ENCODE measurements at regions not wholly inside any gene's neighbourhood (a gene's known extent, or its start where the extent isn't known, plus 50 kb on each side); places are given as distances from the start of the nearest gene placed in this dataset.
"Not testable (repeated sequence)": the region's sequence is repeated elsewhere in the genome, so short reads cannot be mapped to it uniquely, and the experiment has no call there.

- DNase-seq = no peak
- Histone ChIP-seq H3K27ac (no peak overlapping the region), H3K36me3 (no peaks in the 10 kb centered on the region), H3K4me3 (no peak overlapping the region), H3K9me3 (no peaks in the 10 kb centered on the region), H3K4me1 (no peaks in the 10 kb centered on the region), H3K27me3 (no peaks in the 10 kb centered on the region)
- intact Hi-C loops (cut with DNase I) = no loop called here
- 83 to 95% methylated on average over 1 to 4 of the region's 15 CpGs for WGBS, 2 donors
- TF ChIP-seq POLR2A (IDR thresholded peaks at IDR 0.05) (no peak), CTCF (IDR thresholded peaks at IDR 0.05) (no peak)
Measured at GRCh38 chr5:93348231-93348630, 232.8 kb downstream of the NR2F1-AS1 start.

- 44% methylated on average over 1 of the region's 1 CpG; no CpG with 5 or more reads in 1 of the 2 donors for WGBS, 2 donors
- H3K27ac ChIP-seq; H3K4me1 ChIP-seq; H3K4me3 ChIP-seq; H3K9me3 ChIP-seq; H3K36me3 ChIP-seq; H3K27me3 ChIP-seq; intact Hi-C loops (cut with DNase I); DNase-seq: not testable (repeated sequence)
Measured at GRCh38 chr5:93346850-93347249, 234.2 kb downstream of the NR2F1-AS1 start.

- TF ChIP-seq POLR2A (IDR thresholded peaks at IDR 0.05) (no peak), CTCF (IDR thresholded peaks at IDR 0.05) (no peak)
- WGBS, 2 donors = 81 to 86% methylated on average over 5 of the region's 5 CpGs
- no peak for DNase-seq
- intact Hi-C loops (cut with DNase I) = no loop called here
- Histone ChIP-seq H3K36me3 (no peaks in the 10 kb centered on the region), H3K4me3 (no peak overlapping the region), H3K27ac (no peak overlapping the region), H3K9me3 (no peaks in the 10 kb centered on the region), H3K27me3 (no peaks in the 10 kb centered on the region), H3K4me1 (no peaks in the 10 kb centered on the region)
Measured at GRCh38 chr5:93346301-93346700, 234.7 kb downstream of the NR2F1-AS1 start.

GRCh38 chr5:93343570-93343969 lies 237.4 kb downstream of the NR2F1-AS1 start:
- Histone ChIP-seq H3K4me3 (no peak overlapping the region), H3K27me3 (no peaks in the 10 kb centered on the region), H3K4me1 (no peaks in the 10 kb centered on the region), H3K36me3 (no peaks in the 10 kb centered on the region), H3K9me3 (no peaks in the 10 kb centered on the region), H3K27ac (no peak overlapping the region)
- TF ChIP-seq POLR2A (IDR thresholded peaks at IDR 0.05) (no peak), CTCF (IDR thresholded peaks at IDR 0.05) (no peak)
- DNase-seq = no peak
- intact Hi-C loops (cut with DNase I) = no loop called here
- WGBS, 2 donors = 44 to 49% methylated on average over 3 of the region's 3 CpGs

GRCh38 chr5:93342563-93343061 lies 238.4 kb downstream of the NR2F1-AS1 start:
- Histone ChIP-seq H3K36me3 (no peaks in the 10 kb centered on the region), H3K4me1 (no peaks in the 10 kb centered on the region), H3K27ac (no peak overlapping the region), H3K9me3 (no peaks in the 10 kb centered on the region), H3K27me3 (no peaks in the 10 kb centered on the region), H3K4me3 (no peak overlapping the region)
- TF ChIP-seq CTCF (IDR thresholded peaks at IDR 0.05) (no peak), POLR2A (IDR thresholded peaks at IDR 0.05) (no peak)
- WGBS, 2 donors = 55 to 61% methylated on average over 5 of the region's 6 CpGs
- intact Hi-C loops (cut with DNase I) = no loop called here
- DNase-seq = no peak

GRCh38 chr5:93340881-93341280 lies 240.1 kb downstream of the NR2F1-AS1 start:
- H3K36me3 ChIP-seq = no peaks in the 10 kb centered on the region
- intact Hi-C loops (cut with DNase I) = no loop called here
- no peaks in the 10 kb centered on the region for H3K27me3 ChIP-seq
- 79 to 82% methylated on average over 5 of the region's 5 CpGs for WGBS, 2 donors
- TF ChIP-seq CTCF (IDR thresholded peaks at IDR 0.05) (no peak), POLR2A (IDR thresholded peaks at IDR 0.05) (no peak)
- H3K27ac ChIP-seq = no peak overlapping the region
- DNase-seq = no peak
- no peaks in the 10 kb centered on the region for H3K9me3 ChIP-seq
- no peak overlapping the region for H3K4me3 ChIP-seq
- H3K4me1 ChIP-seq = no peaks in the 10 kb centered on the region
